ENCODE measurements at regions not wholly inside any gene's neighbourhood (a gene's known extent, or its start where the extent isn't known, plus 50 kb on each side); places are given as distances from the start of the nearest gene placed in this dataset.

DNA sequence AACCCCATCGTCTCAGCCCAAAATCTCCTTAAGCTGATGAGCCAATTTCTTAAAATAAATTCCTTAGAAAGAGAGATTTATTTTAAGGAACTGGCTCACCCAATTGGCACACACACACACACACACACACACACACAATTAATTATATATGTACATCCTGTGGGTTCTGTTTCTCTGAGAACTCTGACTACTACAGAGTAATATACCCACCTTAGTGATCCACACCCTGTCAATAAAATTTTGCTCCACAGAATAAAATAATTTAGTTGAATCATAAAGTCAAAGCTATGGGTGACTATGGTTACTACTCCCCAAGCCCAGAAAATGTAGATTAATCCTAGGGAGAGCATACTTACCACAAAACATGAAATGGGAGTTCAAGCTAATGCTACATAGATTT is 131.0 kb downstream of the DMAC1 start:
- TF ChIP-seq, protein P1, sequence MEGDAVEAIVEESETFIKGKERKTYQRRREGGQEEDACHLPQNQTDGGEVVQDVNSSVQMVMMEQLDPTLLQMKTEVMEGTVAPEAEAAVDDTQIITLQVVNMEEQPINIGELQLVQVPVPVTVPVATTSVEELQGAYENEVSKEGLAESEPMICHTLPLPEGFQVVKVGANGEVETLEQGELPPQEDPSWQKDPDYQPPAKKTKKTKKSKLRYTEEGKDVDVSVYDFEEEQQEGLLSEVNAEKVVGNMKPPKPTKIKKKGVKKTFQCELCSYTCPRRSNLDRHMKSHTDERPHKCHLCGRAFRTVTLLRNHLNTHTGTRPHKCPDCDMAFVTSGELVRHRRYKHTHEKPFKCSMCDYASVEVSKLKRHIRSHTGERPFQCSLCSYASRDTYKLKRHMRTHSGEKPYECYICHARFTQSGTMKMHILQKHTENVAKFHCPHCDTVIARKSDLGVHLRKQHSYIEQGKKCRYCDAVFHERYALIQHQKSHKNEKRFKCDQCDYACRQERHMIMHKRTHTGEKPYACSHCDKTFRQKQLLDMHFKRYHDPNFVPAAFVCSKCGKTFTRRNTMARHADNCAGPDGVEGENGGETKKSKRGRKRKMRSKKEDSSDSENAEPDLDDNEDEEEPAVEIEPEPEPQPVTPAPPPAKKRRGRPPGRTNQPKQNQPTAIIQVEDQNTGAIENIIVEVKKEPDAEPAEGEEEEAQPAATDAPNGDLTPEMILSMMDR (conservative IDR thresholded peaks at IDR 0.05; ENCODE audit: low read length), result no peak
- no peak for TF ChIP-seq EZH2phosphoT487 (IDR thresholded peaks at IDR 0.05; ENCODE audit: borderline replicate concordance)

Data from Loucy (cell line).